ENCODE measurements at regions not wholly inside any gene's neighbourhood (a gene's known extent, or its start where the extent isn't known, plus 50 kb on each side); places are given as distances from the start of the nearest gene placed in this dataset.

- H3K27me3 Mint-ChIP-seq: peaks cover 3% of the 10 kb centered on the region
- H3K9me3 Mint-ChIP-seq: no peaks in the 10 kb centered on the region
- CTCF ChIA-PET: no interaction called here
- DNase-seq: no peak
- H3K27ac Mint-ChIP-seq: no peak overlapping the region
- H3K4me3 Mint-ChIP-seq: no peak overlapping the region
- H3K36me3 Mint-ChIP-seq: no peaks in the 10 kb centered on the region
- no peaks in the 10 kb centered on the region for H3K4me1 Mint-ChIP-seq
These were observed 123.6 kb upstream of the CD96 start for GRCh38 chr3:111418391-111418790.

- CTCF ChIA-PET: no interaction called here
These were observed 113.7 kb upstream of the CD96 start for GRCh38 chr3:111428301-111428700.

GRCh38 chr3:111434941-111435622 lies 106.9 kb upstream of the CD96 start:
- Mint-ChIP-seq H3K27me3 (no peaks in the 10 kb centered on the region), H3K27ac (no peak overlapping the region), H3K4me3 (no peak overlapping the region), H3K9me3 (no peaks in the 10 kb centered on the region), H3K4me1 (no peaks in the 10 kb centered on the region), H3K36me3 (no peaks in the 10 kb centered on the region)
- DNase-seq: no peak
- CTCF ChIA-PET: no interaction called here

More at GRCh38 chr3:111428301-111428700, 113.7 kb upstream of the CD96 start:
- no peaks in the 10 kb centered on the region for H3K36me3 Mint-ChIP-seq
- H3K9me3 Mint-ChIP-seq: peaks cover 1% of the 10 kb centered on the region
- H3K4me1 Mint-ChIP-seq: no peaks in the 10 kb centered on the region
- H3K27me3 Mint-ChIP-seq: no peaks in the 10 kb centered on the region
- no peak for DNase-seq
- H3K4me3 Mint-ChIP-seq: no peak overlapping the region
- no peak overlapping the region for H3K27ac Mint-ChIP-seq

- Mint-ChIP-seq H3K9me3 (no peaks in the 10 kb centered on the region), H3K27ac (no peak overlapping the region), H3K27me3 (no peaks in the 10 kb centered on the region), H3K36me3 (no peaks in the 10 kb centered on the region), H3K4me1 (no peaks in the 10 kb centered on the region), H3K4me3 (no peak overlapping the region)
- no peak for DNase-seq
- CTCF ChIA-PET: interaction anchor here (0.7 kb wide), 1 partner anchor 1302 kb away, joined by 3 read pairs; no protein-coding TSS in a partner anchor
These were observed 103.7 kb upstream of the CD96 start for GRCh38 chr3:111438283-111438682.

GRCh38 chr3:111454551-111454950 lies 87.4 kb upstream of the CD96 start:
- Mint-ChIP-seq H3K4me1 (peaks cover 4% of the 10 kb centered on the region), H3K36me3 (no peaks in the 10 kb centered on the region), H3K4me3 (no peak overlapping the region), H3K27me3 (no peaks in the 10 kb centered on the region), H3K27ac (no peak overlapping the region), H3K9me3 (peaks cover 2% of the 10 kb centered on the region)
- CTCF ChIA-PET: no interaction called here
- no peak for DNase-seq

GRCh38 chr3:111465081-111465670 lies 76.8 kb upstream of the CD96 start:
- CTCF ChIA-PET: no interaction called here
- H3K36me3 Mint-ChIP-seq: no peaks in the 10 kb centered on the region
- no peak for DNase-seq
- no peak overlapping the region for H3K27ac Mint-ChIP-seq
- H3K4me1 Mint-ChIP-seq: no peaks in the 10 kb centered on the region
- no peaks in the 10 kb centered on the region for H3K9me3 Mint-ChIP-seq
- no peaks in the 10 kb centered on the region for H3K27me3 Mint-ChIP-seq
- H3K4me3 Mint-ChIP-seq: no peak overlapping the region

- Mint-ChIP-seq H3K36me3 (no peaks in the 10 kb centered on the region), H3K27me3 (no peaks in the 10 kb centered on the region), H3K4me3 (no peak overlapping the region), H3K4me1 (no peaks in the 10 kb centered on the region), H3K9me3 (peaks cover 8% of the 10 kb centered on the region), H3K27ac (no peak overlapping the region)
- CTCF ChIA-PET: no interaction called here
- DNase-seq: no peak
These were observed 72.0 kb upstream of the CD96 start for GRCh38 chr3:111470032-111470431.

GRCh38 chr3:111471831-111472230 lies 70.2 kb upstream of the CD96 start:
- H3K4me3 Mint-ChIP-seq: no peak overlapping the region
- H3K36me3 Mint-ChIP-seq: no peaks in the 10 kb centered on the region
- CTCF ChIA-PET: no interaction called here
- DNase-seq: no peak
- H3K27ac Mint-ChIP-seq: no peak overlapping the region
- H3K9me3 Mint-ChIP-seq: peaks cover 8% of the 10 kb centered on the region
- H3K27me3 Mint-ChIP-seq: no peaks in the 10 kb centered on the region
- H3K4me1 Mint-ChIP-seq: no peaks in the 10 kb centered on the region

GRCh38 chr3:111472556-111472955 lies 69.4 kb upstream of the CD96 start:
- Mint-ChIP-seq H3K9me3 (peaks cover 8% of the 10 kb centered on the region), H3K4me3 (no peak overlapping the region), H3K4me1 (no peaks in the 10 kb centered on the region), H3K36me3 (no peaks in the 10 kb centered on the region), H3K27ac (no peak overlapping the region), H3K27me3 (no peaks in the 10 kb centered on the region)
- no peak for DNase-seq
- CTCF ChIA-PET: no interaction called here

GRCh38 chr3:111473550-111473949 lies 68.4 kb upstream of the CD96 start:
- no peaks in the 10 kb centered on the region for H3K27me3 Mint-ChIP-seq
- H3K36me3 Mint-ChIP-seq: no peaks in the 10 kb centered on the region
- CTCF ChIA-PET: interaction anchor here (1.0 kb wide), 1 partner anchor 11 kb away, joined by 3 read pairs; no protein-coding TSS in a partner anchor

GRCh38 chr3:111476701-111477100 lies 65.3 kb upstream of the CD96 start:
- H3K27ac Mint-ChIP-seq: no peak overlapping the region
- no peak overlapping the region for H3K4me3 Mint-ChIP-seq
- CTCF ChIA-PET: no interaction called here
- no peaks in the 10 kb centered on the region for H3K27me3 Mint-ChIP-seq
- no peaks in the 10 kb centered on the region for H3K36me3 Mint-ChIP-seq
- DNase-seq: no peak
- peaks cover 3% of the 10 kb centered on the region for H3K9me3 Mint-ChIP-seq
- no peaks in the 10 kb centered on the region for H3K4me1 Mint-ChIP-seq

More at GRCh38 chr3:111473550-111473949, 68.4 kb upstream of the CD96 start:
- H3K4me3 Mint-ChIP-seq: no peak overlapping the region
- DNase-seq: no peak
- H3K27ac Mint-ChIP-seq: no peak overlapping the region
- H3K4me1 Mint-ChIP-seq: no peaks in the 10 kb centered on the region
- H3K9me3 Mint-ChIP-seq: peaks cover 8% of the 10 kb centered on the region

GRCh38 chr3:111480091-111480490 lies 61.9 kb upstream of the CD96 start:
- no peaks in the 10 kb centered on the region for H3K27me3 Mint-ChIP-seq
- CTCF ChIA-PET: no interaction called here
- H3K27ac Mint-ChIP-seq: no peak overlapping the region
- H3K9me3 Mint-ChIP-seq: no peaks in the 10 kb centered on the region
- H3K4me1 Mint-ChIP-seq: no peaks in the 10 kb centered on the region
- no peaks in the 10 kb centered on the region for H3K36me3 Mint-ChIP-seq
- H3K4me3 Mint-ChIP-seq: no peak overlapping the region
- no peak for DNase-seq

- Mint-ChIP-seq H3K36me3 (no peaks in the 10 kb centered on the region), H3K27me3 (no peaks in the 10 kb centered on the region), H3K27ac (no peak overlapping the region), H3K4me1 (no peaks in the 10 kb centered on the region), H3K9me3 (no peaks in the 10 kb centered on the region), H3K4me3 (no peak overlapping the region)
- no peak for DNase-seq
- CTCF ChIA-PET: no interaction called here
These were observed 60.4 kb upstream of the CD96 start for GRCh38 chr3:111481551-111481950.

GRCh38 chr3:111482574-111482973 lies 59.4 kb upstream of the CD96 start:
- CTCF ChIA-PET: no interaction called here
- Mint-ChIP-seq H3K4me1 (no peaks in the 10 kb centered on the region), H3K9me3 (peaks cover 2% of the 10 kb centered on the region), H3K36me3 (peaks cover 1% of the 10 kb centered on the region), H3K27ac (no peak overlapping the region), H3K27me3 (no peaks in the 10 kb centered on the region), H3K4me3 (no peak overlapping the region)
- DNase-seq: no peak

GRCh38 chr3:111485086-111485485 lies 56.9 kb upstream of the CD96 start:
- DNase-seq: no peak
- peaks cover 1% of the 10 kb centered on the region for H3K36me3 Mint-ChIP-seq
- H3K27me3 Mint-ChIP-seq: no peaks in the 10 kb centered on the region
- no peaks in the 10 kb centered on the region for H3K4me1 Mint-ChIP-seq
- CTCF ChIA-PET: interaction anchor here (1.3 kb wide), 1 partner anchor 11 kb away, joined by 3 read pairs; no protein-coding TSS in a partner anchor
- no peak overlapping the region for H3K4me3 Mint-ChIP-seq
- no peak overlapping the region for H3K27ac Mint-ChIP-seq
- H3K9me3 Mint-ChIP-seq: peaks cover 5% of the 10 kb centered on the region

Data from activated naive CD4-positive, alpha-beta T cell treated with anti-CD3 and anti-CD28 coated beads, Interleukin-2, amount 10 ng/mL, durations not matched to agents 7 days and 5 days (primary cell).